ENCODE measurements at regions not wholly inside any gene's neighbourhood (a gene's known extent, or its start where the extent isn't known, plus 50 kb on each side); places are given as distances from the start of the nearest gene placed in this dataset.

DNA sequence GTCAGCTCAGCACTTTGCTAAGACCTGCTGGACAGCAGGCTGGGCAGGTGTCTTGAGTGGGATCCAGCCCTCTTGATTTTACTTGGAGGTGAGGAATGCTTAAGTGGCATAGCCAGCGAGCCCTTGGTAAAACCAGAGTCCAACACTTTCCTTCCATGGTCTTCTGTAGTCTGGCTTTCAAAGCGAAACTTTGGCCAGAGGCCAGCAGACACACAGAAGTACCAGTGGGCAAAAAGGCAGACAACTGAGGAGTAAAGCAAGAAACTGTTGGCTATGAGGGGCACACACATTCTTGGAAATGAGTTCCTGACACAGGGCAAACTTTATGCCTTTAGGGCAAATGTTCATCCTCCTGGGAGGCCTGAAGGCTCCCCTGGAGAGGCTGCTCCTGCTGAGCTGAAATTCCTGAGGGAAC is 281.0 kb upstream of the POU3F1 start:
- no peak for DNase-seq

DNA sequence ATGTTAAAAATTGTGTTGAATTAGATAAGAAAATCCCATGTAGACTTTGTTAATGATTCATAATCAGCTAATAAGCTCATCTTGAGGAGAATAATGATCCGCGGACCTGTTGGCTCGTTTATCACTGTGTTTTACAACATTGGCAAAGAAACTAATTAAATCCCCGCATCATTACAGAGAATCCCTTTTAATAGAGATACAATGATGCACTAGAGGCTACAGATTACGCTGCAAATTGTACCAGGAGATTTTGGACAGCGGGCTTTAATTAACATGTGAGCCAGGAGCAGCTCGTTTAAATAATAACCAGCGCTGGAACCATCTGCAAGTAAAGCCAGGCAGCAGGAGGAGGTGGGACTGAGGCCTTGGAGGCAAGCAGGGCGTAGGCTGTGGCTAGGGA is 280.3 kb upstream of the POU3F1 start:
- no peak for DNase-seq

DNA sequence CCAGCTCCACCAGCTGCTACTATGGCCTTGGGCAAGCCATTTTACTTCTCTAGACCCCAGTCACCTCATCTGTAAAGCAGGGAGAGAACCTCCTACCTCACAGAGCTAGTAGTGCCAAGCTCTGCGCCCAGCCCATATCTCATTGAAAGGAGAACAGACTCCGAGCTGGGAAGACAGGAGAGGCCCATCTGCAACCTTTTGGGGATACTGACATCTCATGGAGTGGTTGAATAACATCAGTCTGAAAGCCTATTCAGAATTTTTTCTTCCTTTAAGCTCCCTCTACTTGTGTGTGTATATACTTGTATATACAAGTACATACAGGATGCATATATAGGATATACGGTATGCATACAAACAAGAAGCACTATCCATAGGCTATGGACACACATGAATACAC is 279.5 kb upstream of the POU3F1 start:
- no peak for DNase-seq

DNA sequence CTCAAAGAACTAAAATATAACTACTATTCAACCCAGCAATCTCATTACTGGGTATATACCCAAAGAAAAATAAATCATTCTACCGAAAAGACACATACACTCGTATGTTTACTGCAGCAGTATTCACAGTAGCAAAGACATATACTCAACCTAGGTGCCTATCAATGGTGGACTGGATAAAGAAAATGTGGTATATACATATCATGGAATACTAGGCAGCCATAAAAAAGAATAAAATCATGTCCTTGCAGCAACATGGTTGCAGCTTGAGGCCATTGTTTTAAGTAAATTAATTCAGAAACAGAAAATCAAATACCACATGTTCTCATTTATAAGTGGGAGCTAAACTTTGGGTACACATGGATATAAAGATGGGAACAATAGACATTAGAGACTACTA is 266.2 kb upstream of the POU3F1 start:
- no peak for DNase-seq

DNA sequence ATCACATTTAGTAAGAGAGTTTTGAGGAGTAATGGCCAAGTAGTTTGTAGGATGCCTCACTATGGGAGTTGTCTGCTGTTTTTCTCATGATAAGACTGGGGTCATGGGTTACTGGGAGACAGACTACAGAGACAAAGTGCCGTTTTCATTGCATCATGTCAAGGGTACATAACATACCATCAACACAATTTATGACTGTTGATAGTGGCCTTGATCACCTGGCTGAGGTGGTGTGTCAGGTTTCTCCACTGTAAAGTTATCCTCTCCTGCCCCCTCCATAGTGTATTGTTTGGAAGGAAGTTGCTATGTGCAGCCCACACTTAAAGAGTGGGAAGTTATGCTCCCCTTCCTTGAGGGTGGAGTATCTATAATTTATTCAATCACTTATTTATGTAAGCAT is 263.5 kb upstream of the POU3F1 start:
- DNase-seq = no peak

DNA sequence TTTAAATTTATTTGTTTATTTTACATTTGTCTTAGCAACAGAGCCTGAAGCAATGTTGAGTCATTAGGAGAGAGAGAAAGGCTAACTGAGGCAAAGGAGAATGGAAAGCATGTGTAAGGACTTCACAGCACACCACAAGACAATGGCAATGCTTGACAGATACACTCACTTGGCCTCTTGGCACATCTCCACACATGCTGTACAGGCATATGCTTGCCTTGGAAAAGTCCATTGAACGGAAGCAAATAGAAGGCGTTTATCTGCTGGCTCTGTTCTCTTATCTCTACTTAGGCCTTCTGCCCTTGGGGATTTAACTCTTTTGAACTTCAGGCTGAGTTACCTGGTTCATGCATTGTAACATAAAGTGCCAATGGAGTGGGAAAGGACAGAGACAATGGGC is 262.2 kb upstream of the POU3F1 start:
- DNase-seq = no peak

DNA sequence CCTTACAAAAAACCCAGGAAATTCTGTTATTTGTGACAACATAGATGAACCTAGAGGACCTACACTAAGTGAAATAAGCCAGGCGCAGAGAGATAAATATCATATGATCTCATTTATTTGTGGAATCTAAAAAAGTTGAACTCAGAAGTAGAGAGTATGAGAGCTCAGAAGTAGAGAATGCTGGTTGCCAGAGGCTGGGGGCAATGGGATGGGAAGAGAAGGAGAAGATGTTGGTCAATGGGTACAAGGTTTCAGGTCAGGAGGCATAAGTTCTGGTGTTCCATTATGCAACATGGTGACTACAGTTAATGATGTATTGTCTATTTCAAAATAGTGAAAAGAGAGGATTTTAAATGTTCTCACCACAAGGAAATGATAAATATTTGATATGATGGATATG is 259.1 kb upstream of the POU3F1 start:
- DNase-seq = no peak

DNA sequence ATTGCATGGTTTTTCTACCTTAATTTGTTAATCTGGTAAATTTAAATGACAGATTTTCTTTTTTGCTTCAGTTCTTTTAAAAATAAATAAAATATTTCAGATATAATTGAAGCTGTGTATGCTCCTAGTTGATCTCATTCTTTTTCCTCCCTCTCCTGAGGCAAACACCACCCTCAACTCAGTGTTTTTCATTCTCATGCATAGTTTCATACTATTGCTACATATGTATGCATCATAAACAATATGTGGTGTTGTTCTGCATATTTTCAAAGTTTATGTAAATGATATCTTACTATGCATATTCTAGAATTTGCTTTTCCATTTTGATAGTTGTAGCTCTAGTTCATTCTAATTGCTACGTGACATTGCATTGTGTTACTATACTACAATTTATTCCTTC is 257.2 kb upstream of the POU3F1 start:
- DNase-seq = no peak

DNA sequence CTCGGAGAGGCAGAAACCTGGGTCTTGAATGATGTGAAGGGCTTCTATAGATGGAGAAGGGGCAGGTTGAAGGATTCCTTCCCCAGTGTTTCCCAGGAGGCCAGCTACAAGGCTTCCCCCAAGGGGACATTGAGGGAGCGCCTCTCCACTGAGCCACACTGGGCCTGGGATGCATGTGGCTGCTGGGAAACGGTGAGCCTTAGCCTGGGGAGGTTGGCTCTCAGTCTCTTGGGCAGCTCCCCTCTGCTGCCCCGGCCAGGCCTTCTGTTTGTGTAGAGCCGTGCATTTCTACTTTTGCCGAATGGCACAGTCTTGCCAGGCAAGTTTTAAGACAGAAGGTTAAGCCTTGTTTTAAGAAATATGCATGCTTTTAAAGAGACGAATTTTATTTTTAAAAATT is 254.4 kb upstream of the POU3F1 start:
- no peak for DNase-seq

DNA sequence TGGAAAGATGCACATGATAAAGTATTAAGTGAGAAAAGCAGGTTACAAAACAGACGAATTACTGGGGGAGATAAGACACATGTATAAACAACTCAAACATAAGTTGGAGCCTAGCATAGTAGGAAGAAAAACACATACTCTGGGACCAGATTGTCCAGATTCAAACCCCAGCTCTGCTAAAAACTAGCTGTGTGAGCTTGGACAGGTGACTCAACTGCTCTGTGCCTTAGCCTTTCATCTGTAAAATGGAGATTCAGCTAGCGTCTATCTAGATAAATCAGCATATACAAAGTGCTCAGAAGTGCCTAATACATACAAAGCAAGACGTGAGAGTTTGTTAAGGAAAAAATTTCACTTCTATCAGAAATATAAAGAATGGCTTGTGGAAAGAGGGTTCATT is 254.0 kb upstream of the POU3F1 start:
- no peak for DNase-seq

DNA sequence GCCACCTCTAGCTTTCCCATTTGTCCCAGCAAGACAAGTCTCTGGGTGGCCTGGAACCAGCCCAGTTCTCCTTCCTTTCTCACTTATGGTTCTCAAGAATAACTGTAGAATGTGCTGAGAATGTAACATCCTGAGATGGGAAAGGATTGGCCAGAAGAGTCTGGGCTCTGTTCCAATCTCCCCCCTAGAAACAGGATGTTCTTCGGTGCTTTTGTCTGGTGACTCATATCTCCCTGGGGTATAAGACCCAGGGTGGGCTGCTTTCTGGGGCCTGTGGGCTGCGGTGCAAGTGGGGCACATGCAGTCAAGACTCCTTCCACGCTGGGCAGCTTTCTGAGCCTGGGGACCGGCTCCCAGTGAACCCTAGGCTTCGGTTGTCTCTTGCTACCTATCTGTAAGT is 251.2 kb upstream of the POU3F1 start:
- no peak for DNase-seq

DNA sequence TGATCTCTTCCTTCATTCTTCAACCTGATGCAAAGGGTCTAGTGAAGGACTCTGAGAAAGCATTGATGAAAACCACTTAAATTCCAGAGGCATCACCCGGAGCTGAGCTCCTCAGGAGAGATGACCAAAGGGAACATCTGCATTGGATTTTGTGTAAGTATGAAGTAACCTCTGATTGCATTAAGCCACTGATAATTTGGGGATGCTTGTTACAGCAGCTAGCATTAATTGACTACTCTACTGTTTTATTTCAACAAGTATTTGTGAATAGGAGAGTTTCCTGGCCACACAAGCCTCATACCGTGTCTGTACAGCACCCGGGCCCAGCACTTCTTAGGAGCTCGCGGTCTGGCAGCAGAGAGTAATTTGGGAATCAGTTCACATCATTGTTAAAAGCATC is 250.7 kb upstream of the POU3F1 start:
- no peak for DNase-seq

DNA sequence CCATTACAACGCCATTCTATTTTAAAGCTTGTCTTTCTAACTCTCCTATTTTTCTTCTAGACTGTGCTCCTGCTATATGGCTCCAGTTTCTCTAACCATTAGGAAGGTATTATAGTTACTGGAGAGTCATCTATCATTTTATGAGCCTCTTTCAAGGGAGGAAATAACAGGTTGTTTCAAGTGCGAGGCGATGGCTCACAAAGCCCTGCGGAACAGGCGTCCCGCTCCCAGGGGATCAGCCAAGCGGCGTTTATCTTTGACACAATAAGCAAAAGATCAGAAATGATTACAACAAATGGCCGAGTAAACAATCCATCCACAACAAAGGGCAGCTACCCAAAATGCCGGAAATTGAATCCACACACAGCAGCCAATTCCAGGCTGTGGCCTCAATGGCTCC is 249.5 kb upstream of the POU3F1 start:
- DNase-seq = no peak

DNA sequence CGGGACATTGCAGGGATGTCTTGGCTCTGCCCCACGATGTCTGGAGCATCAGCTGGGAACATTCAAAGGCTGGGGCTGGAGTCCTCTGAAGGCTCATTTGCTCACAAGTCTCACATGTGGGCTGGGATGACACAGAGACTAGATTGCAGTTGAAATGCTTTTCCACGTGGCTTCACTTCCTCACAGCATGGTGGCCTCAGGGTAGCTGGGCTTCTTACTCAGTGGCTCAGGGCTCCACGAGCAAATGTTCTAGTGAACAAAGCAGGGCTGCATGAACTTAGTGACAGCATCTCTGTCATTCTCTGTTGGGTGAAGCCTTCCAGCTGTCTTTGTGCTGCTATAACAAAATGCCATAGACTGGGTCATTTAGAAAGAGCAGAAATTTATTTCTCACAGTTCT is 247.0 kb upstream of the POU3F1 start:
- DNase-seq = no peak

DNA sequence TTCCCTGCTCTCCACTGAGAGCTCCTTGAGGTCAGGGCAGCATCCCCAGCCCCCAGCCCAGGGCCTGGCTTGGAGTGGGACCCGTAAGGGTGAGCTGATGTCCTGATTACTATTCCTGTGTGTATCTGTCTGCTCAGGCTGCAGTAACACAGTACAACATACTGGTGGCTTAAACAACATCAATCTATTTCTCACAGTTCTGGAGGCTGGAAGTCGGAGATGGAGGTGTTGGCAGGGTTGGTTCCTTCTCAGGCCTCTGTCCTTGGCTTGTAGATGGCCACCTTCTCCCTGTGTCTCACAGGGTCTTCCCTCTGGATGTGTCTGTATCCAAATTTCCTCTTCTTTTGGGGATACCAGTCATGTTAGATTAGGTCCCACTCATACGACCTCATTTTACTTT is 246.4 kb upstream of the POU3F1 start:
- no peak for DNase-seq

DNA sequence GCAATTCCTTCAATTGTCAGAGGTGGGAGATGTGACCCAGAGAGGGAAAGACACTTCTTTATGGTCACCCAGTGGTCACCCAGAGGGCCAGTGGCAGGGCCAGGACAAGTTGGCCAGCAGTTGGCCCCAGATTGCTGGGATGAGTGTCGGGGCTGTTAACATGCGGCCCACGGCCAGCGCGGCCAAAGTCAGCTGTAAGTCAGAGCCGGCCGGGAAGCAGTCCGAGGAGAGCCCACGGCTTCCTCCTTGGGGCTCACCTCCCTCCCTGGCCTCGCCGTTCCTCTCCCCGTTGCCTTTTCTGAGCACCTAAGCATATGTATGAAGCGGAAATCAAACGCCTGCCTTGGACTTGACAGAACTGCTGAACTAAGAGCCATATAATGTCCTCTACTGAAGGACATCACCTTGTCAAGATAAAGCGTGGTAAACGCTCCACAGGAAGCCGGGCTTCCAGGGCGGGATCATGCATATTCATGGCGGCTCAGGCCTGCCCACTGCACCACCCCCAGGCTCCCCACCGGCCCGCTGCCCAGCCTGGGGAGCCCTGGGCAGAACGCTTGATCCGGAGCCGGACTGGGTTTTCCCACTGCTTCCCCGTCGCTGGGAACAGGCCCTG is 245.4 kb upstream of the POU3F1 start:
- DNase-seq = no peak

DNA sequence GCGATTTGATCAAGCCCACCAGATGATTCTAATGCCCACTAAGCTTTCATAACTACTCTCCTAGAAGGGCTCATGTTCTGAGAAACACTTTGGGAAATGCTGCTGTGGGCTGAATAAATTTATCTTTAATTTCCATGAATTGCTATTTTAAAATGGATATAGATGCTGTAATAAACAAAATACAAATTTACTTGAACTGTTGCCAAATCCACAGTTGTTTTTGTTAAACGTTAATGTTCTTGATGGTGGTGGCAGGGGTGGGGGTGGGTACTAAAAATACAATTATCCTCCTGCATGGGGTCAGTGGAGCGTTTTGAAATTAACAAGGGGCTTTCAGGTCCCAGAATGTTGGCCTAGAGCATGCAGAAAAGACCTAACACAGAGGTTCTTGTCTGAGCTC is 244.7 kb upstream of the POU3F1 start:
- no peak for DNase-seq

DNA sequence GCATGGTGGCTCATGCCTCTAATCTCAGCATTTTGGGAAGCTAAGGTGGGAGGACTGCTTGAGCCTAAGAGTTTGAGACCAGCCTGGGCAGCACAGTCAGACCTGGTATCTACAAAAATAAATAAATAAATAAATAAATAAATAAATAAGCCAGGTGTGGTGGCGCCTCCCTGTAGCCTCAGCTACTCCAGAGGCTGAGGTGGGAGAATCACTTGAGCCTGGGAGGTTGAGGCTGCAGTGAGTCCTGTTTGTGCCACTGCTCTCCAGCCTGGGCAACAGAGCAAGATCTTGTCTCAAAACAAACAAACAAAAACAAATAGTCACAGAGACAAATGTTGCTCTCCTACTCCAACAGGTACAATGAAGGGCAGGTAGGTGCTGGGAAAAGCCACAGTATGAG is 242.4 kb upstream of the POU3F1 start:
- no peak for DNase-seq

DNA sequence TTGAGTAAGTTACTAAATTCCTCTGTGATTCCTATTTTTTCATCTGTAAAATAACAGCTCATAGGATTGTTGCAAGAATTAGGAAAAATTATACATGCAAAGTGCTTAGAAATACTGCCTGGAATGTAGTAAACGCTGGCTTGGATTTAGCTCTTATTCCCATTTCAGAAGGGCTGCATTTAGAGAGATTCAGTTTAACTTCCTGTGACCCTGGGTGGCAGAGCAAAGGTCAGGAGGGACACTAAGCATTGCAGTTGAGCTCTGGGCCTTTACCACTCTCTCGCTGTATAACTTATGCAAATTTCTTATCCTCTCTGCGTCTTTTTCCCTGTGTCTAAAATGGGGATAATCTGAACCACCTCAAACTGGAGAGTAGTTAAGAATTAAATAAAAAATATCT is 241.0 kb upstream of the POU3F1 start:
- no peak for DNase-seq

DNA sequence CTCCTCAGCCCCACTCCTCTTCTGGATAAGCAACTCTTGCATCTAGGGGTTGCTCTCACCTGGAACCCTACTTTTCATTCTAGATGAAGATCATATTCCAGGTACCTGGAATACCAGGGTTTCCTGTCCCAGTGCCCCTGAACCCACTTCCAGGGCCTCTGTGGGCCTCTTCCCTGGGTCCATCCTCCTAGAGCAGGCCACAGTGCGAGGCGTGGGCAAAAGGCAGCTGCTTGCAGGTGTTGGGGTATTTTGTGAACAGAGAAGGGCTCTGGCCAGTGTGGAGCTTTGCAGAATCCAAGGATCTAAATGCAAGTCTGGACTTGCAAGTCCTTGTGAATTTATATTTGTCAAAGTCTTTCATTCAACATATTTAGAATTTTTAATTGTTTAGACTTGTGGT is 240.4 kb upstream of the POU3F1 start:
- DNase-seq = no peak

DNA sequence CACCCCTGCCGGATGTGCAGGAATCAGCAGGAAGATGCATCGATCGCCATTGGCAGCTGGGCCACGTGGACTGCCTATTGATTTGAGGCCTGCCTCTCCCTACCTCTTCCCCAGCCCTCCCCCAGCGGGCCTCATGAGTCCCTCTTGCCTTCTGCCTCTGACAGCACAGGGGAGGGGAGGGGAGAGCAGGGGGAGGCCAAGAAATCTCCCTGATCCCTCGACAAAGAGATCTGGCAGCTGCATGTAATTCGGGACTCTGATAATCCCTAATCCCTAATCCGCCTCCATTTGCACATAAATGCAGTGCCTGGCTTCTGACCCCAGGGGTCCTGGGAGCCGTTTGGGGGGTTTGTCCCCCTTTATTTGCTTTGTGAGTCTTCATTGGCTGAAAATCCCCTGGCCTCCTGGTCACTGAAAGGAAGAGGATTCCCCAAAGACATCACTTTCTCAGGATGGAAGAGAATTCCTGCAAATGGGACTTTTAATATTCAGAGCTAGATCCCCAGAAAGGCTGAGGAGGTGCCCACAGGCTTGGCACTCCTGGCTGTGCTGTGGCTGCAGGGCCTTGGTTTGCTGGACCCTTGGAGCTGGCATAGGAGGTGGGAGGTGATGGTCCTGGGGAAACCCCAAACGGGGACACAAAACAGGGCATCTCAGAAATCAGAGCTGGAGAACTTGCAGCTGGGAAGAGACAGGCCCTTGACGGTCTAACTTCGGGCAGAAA is 239.4 kb upstream of the POU3F1 start:
- DNase-seq = no peak

DNA sequence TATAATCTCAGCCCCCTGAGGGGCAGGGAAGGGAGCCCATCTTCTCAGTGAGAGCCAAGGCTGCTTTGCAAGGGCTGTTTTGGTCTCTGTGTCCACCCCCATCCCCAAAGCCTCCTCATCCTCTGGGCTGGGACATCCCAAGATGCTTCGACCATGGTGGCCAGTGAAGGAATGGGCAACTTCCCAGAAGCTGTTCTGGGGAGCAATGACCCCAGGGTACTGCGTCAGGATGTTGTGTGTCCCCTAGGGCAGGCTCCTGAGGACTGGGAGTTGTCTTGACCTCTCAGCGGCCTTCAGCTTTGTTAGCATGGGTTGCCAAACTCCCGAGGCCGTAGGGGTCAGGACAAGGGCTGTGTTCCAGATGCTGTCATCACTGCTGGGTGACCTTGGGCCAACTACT is 238.4 kb upstream of the POU3F1 start:
- DNase-seq = no peak

DNA sequence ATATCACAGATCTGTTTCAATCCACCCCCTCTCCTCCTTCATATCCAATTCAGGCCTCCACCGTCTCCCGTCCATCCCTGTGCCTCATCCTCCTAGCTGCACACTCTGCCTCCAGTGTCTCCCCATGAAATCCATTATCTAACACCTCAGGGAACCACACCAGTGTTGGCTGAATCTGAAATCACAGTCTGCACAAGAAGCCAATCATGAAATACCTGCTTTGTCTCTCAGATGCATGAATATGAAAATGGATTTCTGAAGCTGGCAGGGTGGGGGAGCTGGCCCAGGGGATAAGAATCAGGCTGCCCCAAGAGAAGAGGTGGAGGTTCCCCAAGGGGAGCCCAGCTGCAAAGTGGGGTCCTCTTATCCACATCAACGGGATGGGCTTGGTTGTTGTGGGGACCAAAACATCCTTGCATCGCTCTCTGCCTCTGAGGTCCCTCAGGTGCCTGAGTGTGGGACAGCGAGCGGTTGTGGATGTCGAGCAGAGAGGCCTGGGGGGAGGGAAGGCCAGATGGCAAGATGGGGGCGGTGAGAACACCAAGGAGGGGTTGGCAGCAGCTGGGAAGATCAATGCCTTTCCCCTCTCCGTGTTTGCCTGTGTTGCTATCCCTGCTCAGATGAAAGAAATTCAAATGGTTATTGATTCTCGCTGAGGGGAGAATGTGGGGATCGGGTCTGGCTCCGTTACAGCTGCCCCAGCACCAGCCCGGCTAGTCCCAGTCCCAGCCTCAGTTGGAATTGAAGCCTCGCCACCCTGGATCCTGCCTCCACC is 237.3 kb upstream of the POU3F1 start:
- DNase-seq = no peak

DNA sequence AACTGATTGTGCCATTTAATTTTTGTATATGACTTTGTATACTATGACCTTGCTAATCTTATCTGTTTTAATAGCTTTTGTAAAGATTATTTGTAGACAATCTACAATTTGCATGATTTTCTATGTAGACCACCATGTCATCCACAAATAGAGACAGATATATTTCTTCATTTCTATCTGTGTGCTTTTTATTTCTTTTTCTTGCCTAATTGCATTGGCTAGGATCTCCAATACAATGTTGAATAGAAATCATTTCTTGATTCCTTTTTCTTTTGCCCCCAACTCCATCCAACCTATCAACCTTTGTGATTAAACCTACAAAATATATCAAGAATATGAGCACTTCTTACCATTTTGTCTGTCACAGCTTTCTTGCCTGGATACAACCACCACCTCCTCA is 232.6 kb upstream of the POU3F1 start:
- DNase-seq = no peak

DNA sequence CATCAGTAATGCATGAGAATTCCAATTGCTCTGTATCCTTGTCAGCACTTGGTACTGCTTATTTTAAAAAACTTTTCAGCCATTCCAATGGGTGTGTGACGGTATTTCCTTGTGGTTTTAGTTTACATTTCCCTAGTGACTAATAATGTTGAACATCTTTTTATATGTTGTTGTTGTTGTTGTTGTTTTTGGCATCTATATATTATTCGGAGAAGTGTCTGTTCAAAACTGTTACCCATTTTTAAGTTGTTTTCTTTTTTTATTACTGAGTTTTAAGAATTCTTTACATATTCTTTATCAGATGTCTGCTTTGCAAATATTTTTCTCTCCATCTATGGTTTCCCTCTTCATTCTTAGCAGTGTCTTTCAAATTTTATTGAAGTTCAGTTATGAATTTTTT is 231.1 kb upstream of the POU3F1 start:
- no peak for DNase-seq

Measured in NCI-H1930 (cell line).